ENCODE measurements at regions not wholly inside any gene's neighbourhood (a gene's known extent, or its start where the extent isn't known, plus 50 kb on each side); places are given as distances from the start of the nearest gene placed in this dataset.

GRCh38 chr20:39632757-39633156, 670.6 kb downstream of the DHX35 start:
- DNase-seq (ENCODE audit: low spot score) = no peak

GRCh38 chr20:39632176-39632575, 670.0 kb downstream of the DHX35 start:
- no peak for DNase-seq (ENCODE audit: low spot score)

- no peak for DNase-seq (ENCODE audit: low spot score)
These were observed 669.4 kb downstream of the DHX35 start for GRCh38 chr20:39631557-39631956.

- DNase-seq (ENCODE audit: low spot score) = no peak
These were observed 668.2 kb downstream of the DHX35 start for GRCh38 chr20:39630215-39630908.

GRCh38 chr20:39627765-39628164, 665.6 kb downstream of the DHX35 start:
- DNase-seq (ENCODE audit: low spot score) = no peak

GRCh38 chr20:39624316-39624715, 662.2 kb downstream of the DHX35 start:
- no peak for DNase-seq (ENCODE audit: low spot score)

GRCh38 chr20:39623584-39624234, 661.6 kb downstream of the DHX35 start:
- DNase-seq (ENCODE audit: low spot score) = no peak

- DNase-seq (ENCODE audit: low spot score) = no peak
These were observed 657.2 kb downstream of the DHX35 start for GRCh38 chr20:39619271-39619785.

- no peak for DNase-seq (ENCODE audit: low spot score)
These were observed 649.8 kb downstream of the DHX35 start for GRCh38 chr20:39611901-39612300.

- no peak for DNase-seq (ENCODE audit: low spot score)
These were observed 645.0 kb downstream of the DHX35 start for GRCh38 chr20:39607141-39607540.

GRCh38 chr20:39605908-39606307, 643.8 kb downstream of the DHX35 start:
- no peak for DNase-seq (ENCODE audit: low spot score)

- no peak for DNase-seq (ENCODE audit: low spot score)
These were observed 643.2 kb downstream of the DHX35 start for GRCh38 chr20:39605361-39605760.

- no peak for DNase-seq (ENCODE audit: low spot score)
These were observed 641.1 kb downstream of the DHX35 start for GRCh38 chr20:39603219-39603618.

GRCh38 chr20:39602649-39603048, 640.5 kb downstream of the DHX35 start:
- DNase-seq (ENCODE audit: low spot score) = no peak

- no peak for DNase-seq (ENCODE audit: low spot score)
These were observed 638.7 kb downstream of the DHX35 start for GRCh38 chr20:39600871-39601270.

GRCh38 chr20:39600156-39600555, 638.0 kb downstream of the DHX35 start:
- DNase-seq (ENCODE audit: low spot score) = no peak

- DNase-seq (ENCODE audit: low spot score) = no peak
These were observed 634.4 kb downstream of the DHX35 start for GRCh38 chr20:39596554-39596953.

- no peak for DNase-seq (ENCODE audit: low spot score)
These were observed 630.2 kb downstream of the DHX35 start for GRCh38 chr20:39592371-39592770.

- no peak for DNase-seq (ENCODE audit: low spot score)
These were observed 626.1 kb downstream of the DHX35 start for GRCh38 chr20:39588148-39588757.

GRCh38 chr20:39581034-39581433, 618.9 kb downstream of the DHX35 start:
- DNase-seq (ENCODE audit: low spot score) = no peak

- DNase-seq (ENCODE audit: low spot score) = no peak
These were observed 614.6 kb downstream of the DHX35 start for GRCh38 chr20:39576771-39577170.

GRCh38 chr20:39574061-39574460, 611.9 kb downstream of the DHX35 start:
- DNase-seq (ENCODE audit: low spot score) = no peak

GRCh38 chr20:39571171-39571570, 609.0 kb downstream of the DHX35 start:
- DNase-seq (ENCODE audit: low spot score) = no peak
